NCI-H1694 treated with DMSO at 0.1 percent for 48 hours (cell line): ENCODE measurements at regions not wholly inside any gene's neighbourhood (a gene's known extent, or its start where the extent isn't known, plus 50 kb on each side); places are given as distances from the start of the nearest gene placed in this dataset.
"Not testable (repeated sequence)": the region's sequence is repeated elsewhere in the genome, so short reads cannot be mapped to it uniquely, and the experiment has no call there.

Source experiments
- DNase-seq: peaks from one replicate; lab custom pipeline; 2025; lab: John Stamatoyannopoulos, UW

DNA sequence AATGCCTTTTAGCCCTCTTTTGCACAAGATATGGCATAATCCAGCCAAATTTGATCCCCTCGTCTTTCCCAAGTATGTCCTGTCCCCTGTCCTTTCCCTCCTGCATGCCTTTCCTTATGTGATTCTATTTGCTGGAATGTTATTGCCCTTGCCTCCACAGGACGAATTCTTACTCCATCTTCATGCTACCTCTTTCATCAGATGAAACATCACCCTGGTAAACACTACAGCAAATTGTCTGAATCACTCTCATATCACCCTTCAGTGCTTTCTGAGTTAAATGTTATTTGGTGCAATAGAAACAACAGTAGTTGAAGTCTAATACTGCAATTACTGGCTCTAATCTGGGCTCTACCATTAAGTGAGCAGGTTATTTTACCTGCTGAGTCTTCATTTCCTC lies 52.2 kb upstream of the FAT1 start:
- DNase-seq: no peak

DNA sequence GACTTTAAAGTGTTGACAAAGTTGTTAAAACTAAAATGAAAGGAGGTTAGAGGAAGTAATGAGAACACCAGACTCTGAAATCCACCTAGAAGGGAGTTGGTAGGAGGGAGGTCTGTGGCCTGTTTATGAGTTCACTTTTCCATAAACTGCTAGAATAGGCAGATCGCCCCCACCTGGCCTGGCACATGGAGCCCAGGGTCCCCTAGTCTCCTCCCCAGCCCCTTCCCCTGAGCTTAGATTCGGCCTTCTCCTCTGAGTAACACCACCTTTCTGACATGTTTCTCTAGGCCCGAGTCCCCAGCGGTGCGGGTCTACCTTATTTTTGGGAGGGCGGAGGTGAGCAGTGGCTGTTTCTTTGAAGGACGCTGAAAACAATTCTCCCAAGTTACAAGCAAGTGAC lies 54.5 kb upstream of the FAT1 start:
- DNase-seq: no peak

GRCh38 chr4:186780291-186781031 lies 56.8 kb upstream of the FAT1 start:
- no peak for DNase-seq

DNA sequence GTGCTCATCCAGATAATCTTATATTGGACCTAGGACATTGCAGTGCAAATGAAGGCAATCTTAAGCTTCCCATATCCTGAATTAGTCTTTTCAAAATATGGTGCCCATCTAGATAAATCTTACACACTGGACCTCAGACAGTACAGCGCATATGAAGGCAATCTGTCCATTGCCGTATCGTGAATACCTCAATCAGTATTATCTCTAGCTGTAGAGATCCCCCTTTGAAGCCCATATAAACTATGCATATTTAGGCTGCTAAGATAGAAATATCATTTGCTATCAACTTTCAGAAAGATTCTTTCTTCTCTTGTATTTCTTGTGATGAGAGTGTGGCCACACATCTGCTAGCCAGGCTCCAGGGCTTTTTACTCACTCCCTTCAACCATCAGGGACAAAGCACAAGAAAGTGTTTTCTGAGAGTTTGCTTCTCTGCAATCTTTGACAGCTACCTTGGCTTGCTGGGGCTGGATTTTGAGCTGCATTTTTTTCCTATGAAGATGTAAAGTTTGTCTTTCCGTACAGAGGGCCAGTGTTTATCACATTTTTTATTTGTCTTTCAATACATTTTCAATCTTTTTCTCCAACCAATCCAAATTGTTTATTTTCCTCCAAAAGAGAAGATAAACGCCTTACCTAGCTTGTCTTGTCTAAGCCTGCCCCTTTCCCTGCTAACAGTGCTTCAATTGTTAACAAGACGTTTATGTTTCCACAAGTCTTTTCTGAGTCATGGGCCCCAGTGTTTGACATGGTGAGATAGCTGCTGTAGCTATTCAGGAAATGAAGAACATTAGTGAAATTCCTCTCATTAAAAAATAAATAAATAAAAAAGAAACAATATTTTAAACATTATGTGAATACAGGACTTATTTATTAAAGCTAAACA lies 57.6 kb upstream of the FAT1 start:
- DNase-seq: no peak

- DNase-seq: no peak
These were observed 58.6 kb upstream of the FAT1 start for GRCh38 chr4:186782302-186782701.

DNA sequence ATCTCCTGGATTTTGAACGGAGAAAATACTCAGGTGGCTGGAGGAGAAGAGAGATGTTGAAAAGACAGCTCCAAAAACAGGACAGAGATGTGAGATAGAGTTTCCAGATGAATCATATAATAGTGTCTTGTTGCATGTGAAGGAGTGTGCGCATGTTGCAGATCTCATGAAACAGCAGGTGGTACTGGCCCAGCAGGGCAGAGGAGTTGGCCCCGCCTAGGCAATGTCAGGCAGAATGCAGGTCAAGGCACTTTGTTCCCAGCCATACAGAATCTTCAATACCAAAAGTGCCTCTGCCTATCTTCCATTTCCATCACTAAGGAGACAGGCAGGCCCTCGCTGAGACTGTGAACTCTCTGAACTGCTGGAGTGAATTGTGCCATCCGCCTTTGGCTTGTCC lies 63.9 kb upstream of the FAT1 start:
- no peak for DNase-seq

DNA sequence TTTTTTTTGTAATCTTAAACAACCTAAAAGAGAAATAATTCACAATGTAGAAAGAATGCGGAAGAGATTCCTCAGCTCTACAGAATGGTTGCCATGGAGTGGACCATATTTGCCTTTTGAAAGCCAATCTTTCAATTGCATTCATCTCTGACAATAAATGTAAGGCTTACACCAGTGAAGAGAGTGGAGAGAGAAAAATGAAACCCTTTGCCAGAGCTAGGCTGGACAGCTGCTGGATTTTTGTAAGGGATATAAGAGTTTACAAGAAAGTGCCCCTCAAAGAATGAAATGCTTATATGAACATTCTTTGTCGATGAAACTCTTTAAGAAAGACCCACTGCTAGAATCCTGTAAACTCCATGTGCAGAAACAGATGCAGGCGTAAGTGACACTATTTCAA lies 66.0 kb upstream of the FAT1 start:
- no peak for DNase-seq

DNA sequence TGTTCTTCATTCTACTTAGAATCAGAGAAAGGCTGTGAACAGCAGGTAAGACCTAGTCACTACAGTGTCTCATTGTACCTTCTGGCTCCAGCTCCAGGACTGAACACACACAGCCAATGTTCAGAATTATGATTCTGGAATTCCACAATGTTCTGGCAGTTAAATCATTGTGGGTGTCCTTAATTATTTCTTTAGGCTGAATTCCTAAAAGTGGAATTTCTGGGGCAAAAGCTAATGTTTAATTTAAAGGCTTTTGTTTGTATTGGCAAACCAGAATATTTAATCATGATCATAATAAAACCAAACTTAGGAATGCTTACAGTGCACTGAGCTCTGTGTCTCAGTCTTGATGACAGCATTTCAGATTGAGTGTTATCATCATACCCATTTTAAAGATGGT lies 67.0 kb upstream of the FAT1 start:
- no peak for DNase-seq

GRCh38 chr4:186792728-186793366 lies 69.2 kb upstream of the FAT1 start:
- DNase-seq: peak; percentile 2

- no peak for DNase-seq
These were observed 75.4 kb upstream of the FAT1 start for GRCh38 chr4:186798951-186799659.

GRCh38 chr4:186805020-186805820 lies 81.6 kb upstream of the FAT1 start:
- no peak for DNase-seq

- not testable (repeated sequence) for DNase-seq
These were observed 82.3 kb upstream of the FAT1 start for GRCh38 chr4:186805917-186806316.

DNA sequence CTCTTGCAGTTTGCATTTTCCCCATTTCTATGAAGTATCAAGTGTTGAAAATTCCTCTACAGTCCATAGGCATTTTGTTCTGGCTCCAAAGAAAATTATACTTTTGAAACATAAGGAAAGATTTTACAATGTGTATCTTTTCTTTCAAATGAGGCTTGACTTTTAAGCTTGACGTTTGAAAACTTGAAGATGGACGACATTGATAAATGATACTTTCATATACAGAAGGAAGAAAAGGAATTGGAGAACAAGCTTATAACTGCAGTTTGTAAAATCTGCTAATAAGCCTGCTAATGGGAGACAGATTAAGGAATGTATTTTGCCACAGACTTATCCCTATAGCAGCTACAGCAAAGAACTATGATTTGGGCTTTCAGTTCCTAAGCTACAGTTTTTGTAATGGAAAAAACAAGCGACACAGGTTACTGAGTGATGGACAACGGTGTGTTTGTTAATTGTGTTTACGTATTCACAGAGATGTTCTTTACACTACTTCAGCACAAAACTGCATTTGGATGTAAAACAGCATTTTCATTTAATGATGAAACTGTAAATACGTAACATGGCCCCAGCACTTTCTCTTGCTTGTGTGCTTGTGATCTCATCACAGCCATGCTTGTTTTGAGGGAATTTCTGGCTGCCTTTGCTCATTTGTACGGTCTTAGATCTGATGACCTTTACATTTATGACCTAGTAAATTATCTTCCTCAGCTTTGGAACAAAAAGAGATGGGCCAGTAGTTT lies 83.2 kb upstream of the FAT1 start:
- no peak for DNase-seq

DNA sequence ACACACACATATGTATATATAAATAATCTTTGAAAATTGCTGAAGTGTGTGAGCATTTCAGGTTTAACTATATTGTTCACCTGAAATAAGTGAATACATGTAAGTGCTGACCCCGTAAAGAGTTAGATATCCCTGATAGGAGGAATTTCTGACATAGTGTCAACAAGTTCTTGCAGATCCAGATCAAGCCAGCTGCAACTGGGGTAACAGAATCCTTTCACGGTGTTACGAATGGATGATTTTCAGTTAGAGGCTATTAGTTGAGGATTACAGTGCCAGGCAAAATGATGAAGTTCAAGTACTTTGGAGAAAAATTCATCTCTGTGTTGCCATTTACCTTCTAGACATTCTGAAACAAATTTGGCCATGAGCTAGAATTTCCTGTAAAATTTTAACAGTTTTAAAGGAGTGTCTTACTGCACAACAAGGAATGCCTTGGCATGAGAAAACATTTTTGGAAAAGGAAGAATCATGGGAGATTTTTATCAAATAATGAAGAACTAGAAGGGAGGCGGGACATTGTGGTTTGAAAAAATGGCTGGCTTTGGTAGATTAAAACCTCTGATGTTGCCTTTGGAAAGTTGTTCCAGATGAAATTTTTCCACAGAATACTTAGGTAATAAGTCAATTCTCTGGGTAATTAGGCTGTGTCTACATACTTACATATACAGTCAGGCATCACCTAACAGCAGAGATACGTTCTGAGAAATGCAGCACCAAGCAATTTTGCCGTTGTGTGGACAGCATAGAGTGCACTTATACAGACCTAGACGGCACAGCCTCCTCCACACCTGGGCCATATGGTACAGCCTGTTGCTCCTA lies 84.4 kb upstream of the FAT1 start:
- no peak for DNase-seq

GRCh38 chr4:186808630-186809018 lies 85.0 kb upstream of the FAT1 start:
- DNase-seq: no peak

DNA sequence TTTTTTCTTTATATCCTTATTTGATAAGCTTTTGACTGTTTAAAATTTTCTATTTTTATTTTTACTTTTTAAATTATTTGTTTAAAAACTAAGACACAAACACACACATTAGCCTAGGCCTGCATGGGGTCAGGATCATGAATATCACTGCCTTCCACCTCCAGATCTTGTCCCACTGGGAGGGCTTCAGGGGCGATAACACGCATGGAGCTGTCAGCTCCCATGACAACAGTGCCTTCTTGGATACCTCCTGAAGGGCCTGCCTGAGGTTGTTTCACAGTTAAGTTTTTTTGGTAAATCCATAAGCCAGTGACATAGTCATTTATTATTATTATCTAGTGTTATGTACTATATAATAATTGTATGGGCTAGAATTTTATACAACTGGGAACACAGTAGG lies 85.4 kb upstream of the FAT1 start:
- DNase-seq: no peak

DNA sequence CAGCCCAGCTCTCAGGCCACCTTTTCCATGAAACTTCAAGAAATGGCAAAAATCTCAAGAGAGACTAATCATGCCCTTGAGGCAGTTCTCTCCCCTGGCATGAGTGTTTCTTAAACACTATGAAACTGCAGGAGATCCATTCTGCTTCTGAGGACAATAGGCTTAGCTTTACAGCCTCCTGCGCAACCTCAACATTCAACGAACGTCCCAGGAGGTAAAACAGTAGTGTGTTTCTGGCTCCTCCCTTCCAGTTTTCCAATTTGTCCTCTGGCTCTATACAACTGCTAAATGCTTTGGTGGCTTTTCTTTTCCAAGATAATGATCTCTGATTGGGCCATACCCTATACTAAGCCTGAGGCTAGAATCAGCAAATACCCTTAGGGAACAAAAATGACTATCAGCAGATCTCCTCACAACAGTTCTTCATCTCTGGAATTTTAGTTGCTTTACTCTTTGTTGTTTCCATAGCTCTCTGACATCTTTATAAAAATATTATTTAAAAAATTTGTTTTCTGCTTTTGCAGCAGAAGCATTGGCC lies 87.0 kb upstream of the FAT1 start:
- DNase-seq: no peak

DNA sequence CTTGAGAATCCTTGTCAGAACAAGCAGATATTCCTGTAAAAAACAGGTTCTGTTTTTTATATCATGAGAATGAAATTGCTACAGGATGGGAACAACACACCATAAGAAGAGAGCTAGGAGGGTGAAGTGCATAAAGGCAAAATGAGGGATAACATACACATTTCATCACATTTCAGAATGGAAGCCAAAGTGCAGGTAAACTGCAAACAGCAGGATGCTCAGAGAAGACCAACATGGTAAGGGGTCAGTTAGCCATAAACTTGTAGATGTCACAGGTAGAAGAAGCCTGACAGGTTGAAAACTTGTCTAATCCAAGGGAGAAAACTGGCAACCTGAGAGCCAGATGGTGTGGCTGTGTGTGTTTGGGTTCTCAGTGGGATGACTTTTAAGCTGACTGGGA lies 88.9 kb upstream of the FAT1 start:
- DNase-seq: no peak

GRCh38 chr4:186813377-186814068 lies 89.9 kb upstream of the FAT1 start:
- no peak for DNase-seq
